ENCODE measurements at regions not wholly inside any gene's neighbourhood (a gene's known extent, or its start where the extent isn't known, plus 50 kb on each side); places are given as distances from the start of the nearest gene placed in this dataset.

GRCh38 chr4:164695650-164696049 is 58.3 kb upstream of the SMIM31 start:
- Histone ChIP-seq H3K4me1 (replicated peaks in 1 of 4; ENCODE audit: control insufficient read depth in 3 of 4, insufficient read depth in 4 of 4, low read length in 3 of 4) (no peaks in the 10 kb centered on the region), H2BK15ac (ENCODE audit: low read length) (no peak overlapping the region)
- no peak for FAIRE-seq

More at GRCh38 chr4:164695650-164696049, 58.3 kb upstream of the SMIM31 start:
- Histone ChIP-seq H3K56ac (replicated peaks; ENCODE audit: insufficient read length, low read depth, low read length) (no peak overlapping the region), H3K14ac (ENCODE audit: insufficient read length) (no peak overlapping the region), H3K27me3 (replicated peaks in 1 of 4; ENCODE audit: control insufficient read depth in 3 of 4, extremely low read depth in 1 of 4, insufficient read depth in 3 of 4, low read length in 3 of 4) (no peaks in the 10 kb centered on the region), H3K9ac (replicated peaks in 1 of 4; ENCODE audit: extremely low read depth in 1 of 4, low read depth in 3 of 4, low read length in 3 of 4) (no peak overlapping the region), H2BK20ac (ENCODE audit: low read length) (no peak overlapping the region), H2AFZ (ENCODE audit: low read length) (no peak overlapping the region), H4K8ac (ENCODE audit: extremely low read depth, insufficient read depth, low read length) (no peak overlapping the region), H4K91ac (replicated peaks; ENCODE audit: insufficient read length, low read length) (no peak overlapping the region), H3K79me1 (ENCODE audit: low read depth, low read length) (no peaks in the 10 kb centered on the region), H4K5ac (ENCODE audit: insufficient read length, low read depth, low read length) (no peak overlapping the region), H3K4ac (replicated peaks; ENCODE audit: insufficient read length, low read depth, low read length) (no peak overlapping the region), H4K20me1 (replicated peaks in 1 of 2; ENCODE audit: control insufficient read depth in 1 of 2, insufficient read depth in 2 of 2, low read length in 2 of 2) (no peaks in the 10 kb centered on the region), H3K18ac (ENCODE audit: extremely low read depth, low read length) (no peak overlapping the region), H3K4me3 (ENCODE audit: extremely low read depth in 1 of 4, insufficient read depth in 2 of 4, low read depth in 3 of 4, low read length in 4 of 4) (no peak overlapping the region), H3K23ac (ENCODE audit: insufficient read length) (no peak overlapping the region), H2BK120ac (replicated peaks; ENCODE audit: low read depth, low read length) (no peak overlapping the region), H3K36me3 (ENCODE audit: control insufficient read depth in 2 of 4, insufficient read depth in 4 of 4, low read length in 3 of 4) (no peaks in the 10 kb centered on the region), H2BK5ac (ENCODE audit: low read depth, low read length) (no peak overlapping the region), H3K23me2 (ENCODE audit: low read depth, low read length) (no peaks in the 10 kb centered on the region), H3K4me2 (ENCODE audit: insufficient read depth in 1 of 2, low read depth in 2 of 2, low read length in 2 of 2) (no peak overlapping the region), H3K79me2 (ENCODE audit: control insufficient read depth in 1 of 2, insufficient read depth in 2 of 2, low read length in 2 of 2) (no peaks in the 10 kb centered on the region; a peak in 1 of 4 replicates), H3K9me3 (ENCODE audit: insufficient read depth in 2 of 2, low read depth in 1 of 2, low read length in 1 of 2) (no peaks in the 10 kb centered on the region), H2AK5ac (ENCODE audit: low read depth, low read length) (no peak overlapping the region), H3K27ac (ENCODE audit: low read depth, low read length) (no peak overlapping the region), H2BK12ac (ENCODE audit: low read depth, low read length) (no peak overlapping the region)
- ChIA-PET CTCF (ENCODE audit: partially characterized antibody) (interaction anchor here (0.9 kb wide), 1 partner anchor 12 kb away, joined by 3 read pairs; no protein-coding TSS in a partner anchor), POLR2A (ENCODE audit: partially characterized antibody) (no interaction called here)
- TF ChIP-seq FOSL1 (IDR thresholded peaks at IDR 0.05; ENCODE audit: insufficient read depth, low read depth, low read length) (no peak), SIN3A (conservative IDR thresholded peaks at IDR 0.05 in 1 of 2, IDR thresholded peaks at IDR 0.05 in 1 of 2; ENCODE audit: low read depth in 1 of 2, low read length in 2 of 2) (no peak), TBP (IDR thresholded peaks at IDR 0.05; ENCODE audit: low read depth, low read length) (no peak), SIX5 (IDR thresholded peaks at IDR 0.05; ENCODE audit: low read depth, low read length) (no peak), CREB1 (IDR thresholded peaks at IDR 0.05) (no peak), NANOG (IDR thresholded peaks at IDR 0.05; ENCODE audit: insufficient read depth, low read depth, low read length, poor library complexity, severe bottlenecking) (no peak), SIRT6 (IDR thresholded peaks at IDR 0.05; ENCODE audit: low read length) (no peak), EGR1 (IDR thresholded peaks at IDR 0.05; ENCODE audit: borderline replicate concordance, low read depth, low read length) (no peak), ASH2L (IDR thresholded peaks at IDR 0.05; ENCODE audit: low read length) (no peak), EZH2 (IDR thresholded peaks at IDR 0.05; ENCODE audit: low read depth, low read length, severe bottlenecking) (no peak), TAF1 (IDR thresholded peaks at IDR 0.05; ENCODE audit: low read depth, low read length) (no peak), RNF2 (IDR thresholded peaks at IDR 0.05; ENCODE audit: borderline replicate concordance, low read depth, low read length, missing control alignments, poor library complexity, severe bottlenecking) (no peak)
- no peak for DNase-seq (ENCODE audit: low read depth in 1 of 2, low spot score in 2 of 2)
- 90% methylated on average over 3 of the region's 3 CpGs; no CpG with 5 or more reads in 1 of the 2 experiments for WGBS, 2 experiments (ENCODE audit: extremely low coverage in 1 of 2, insufficient coverage in 1 of 2, insufficient read length in 1 of 2, insufficient replicate concordance in 2 of 2, low coverage in 1 of 2, low lambda C conversion rate in 2 of 2, missing lambda C conversion rate in 1 of 2)

Data from H1 (cell line).